ENCODE measurements at regions not wholly inside any gene's neighbourhood (a gene's known extent, or its start where the extent isn't known, plus 50 kb on each side); places are given as distances from the start of the nearest gene placed in this dataset.
"Not testable (repeated sequence)": the region's sequence is repeated elsewhere in the genome, so short reads cannot be mapped to it uniquely, and the experiment has no call there.

DNA sequence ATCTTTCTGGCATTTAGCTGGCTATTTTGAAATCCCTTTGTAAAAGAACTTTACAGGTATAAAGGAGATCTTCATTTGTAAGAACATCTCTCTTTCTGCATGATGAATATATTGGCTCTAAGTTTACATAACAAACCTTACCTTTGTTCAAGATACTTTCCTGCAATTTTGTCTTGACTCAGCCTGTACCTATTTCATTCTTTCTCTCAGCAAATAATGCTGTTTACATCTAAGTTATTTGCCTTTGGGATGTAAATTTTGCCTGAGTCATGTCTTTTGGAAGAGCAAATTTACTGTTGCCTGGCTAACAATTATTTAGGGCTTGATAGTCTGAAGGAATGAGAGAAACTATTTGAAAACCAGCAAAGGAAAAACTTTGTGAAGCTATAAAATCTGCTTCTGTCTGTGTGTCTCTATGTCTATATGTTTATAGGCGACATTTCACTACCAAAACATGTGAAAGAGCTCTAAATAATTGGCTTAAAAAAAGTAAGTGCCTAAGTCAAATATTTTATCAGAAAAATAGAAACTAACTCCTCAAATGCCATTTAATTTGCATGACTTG is 214.3 kb upstream of the TGIF2LX start:
- peak overlapping the region; percentile 97; the same call in 1 of the 2 replicates for H3K27ac ChIP-seq (ENCODE audit: low read depth)
- not testable (repeated sequence) for H3K9me3 Mint-ChIP-seq; H3K4me1 ChIP-seq (ENCODE audit: insufficient read depth); H3F3A ChIP-seq (replicated peaks; ENCODE audit: low read depth); H3K4me1 Mint-ChIP-seq; H3K27ac Mint-ChIP-seq; H3K79me2 ChIP-seq (replicated peaks; ENCODE audit: insufficient read depth); H3K9me2 ChIP-seq (ENCODE audit: insufficient read depth); DNase-seq (ENCODE audit: low spot score); H2AFZ ChIP-seq; H3K27me3 Mint-ChIP-seq (ENCODE audit: insufficient read depth, low read depth, poor library complexity); H3K4me3 Mint-ChIP-seq; H3K36me3 ChIP-seq (ENCODE audit: insufficient read depth); H3K36me3 Mint-ChIP-seq (ENCODE audit: low read depth); H4K20me1 ChIP-seq (replicated peaks; ENCODE audit: insufficient read depth); H3K27me3 ChIP-seq (ENCODE audit: insufficient read depth); H3K4me3 ChIP-seq
- 0 out of 2 replicates have a peak overlapping the region, but pooled peaks have one; percentile 38 for H3K4me2 ChIP-seq
- peak; percentile 61; the same call in 2 of the 3 replicates for ATAC-seq

- not testable (repeated sequence) for DNase-seq (ENCODE audit: low spot score)
Observed at GRCh38 chrX:89734367-89734766, 187.3 kb upstream of the TGIF2LX start.

GRCh38 chrX:89756466-89756865 is 165.2 kb upstream of the TGIF2LX start:
- not testable (repeated sequence) for H3K4me3 Mint-ChIP-seq; H3K4me3 ChIP-seq; H3K27ac ChIP-seq (ENCODE audit: low read depth); DNase-seq (ENCODE audit: low spot score); H3K9me2 ChIP-seq (ENCODE audit: insufficient read depth); H3K79me2 ChIP-seq (replicated peaks; ENCODE audit: insufficient read depth); H3K4me2 ChIP-seq; H3K4me1 ChIP-seq (ENCODE audit: insufficient read depth); H3F3A ChIP-seq (replicated peaks; ENCODE audit: low read depth); H3K36me3 ChIP-seq (ENCODE audit: insufficient read depth); H3K27ac Mint-ChIP-seq; ATAC-seq; H4K20me1 ChIP-seq (replicated peaks; ENCODE audit: insufficient read depth); H2AFZ ChIP-seq; H3K27me3 ChIP-seq (ENCODE audit: insufficient read depth); H3K4me1 Mint-ChIP-seq; H3K27me3 Mint-ChIP-seq (ENCODE audit: insufficient read depth, low read depth, poor library complexity)
- Mint-ChIP-seq H3K9me3 (peaks cover 36% of the 10 kb centered on the region), H3K36me3 (ENCODE audit: low read depth) (peaks cover 35% of the 10 kb centered on the region; the same call in 2 of the 3 replicates)

More at GRCh38 chrX:89734367-89734766, 187.3 kb upstream of the TGIF2LX start:
- H3F3A ChIP-seq (replicated peaks; ENCODE audit: low read depth); ATAC-seq; H3K4me3 ChIP-seq; H3K27me3 ChIP-seq (ENCODE audit: insufficient read depth); H3K9me2 ChIP-seq (ENCODE audit: insufficient read depth); H3K27ac Mint-ChIP-seq; H3K9me3 Mint-ChIP-seq; H3K36me3 ChIP-seq (ENCODE audit: insufficient read depth); H3K4me3 Mint-ChIP-seq; H3K4me1 ChIP-seq (ENCODE audit: insufficient read depth); H3K27ac ChIP-seq (ENCODE audit: low read depth); H3K27me3 Mint-ChIP-seq (ENCODE audit: insufficient read depth, low read depth, poor library complexity); H4K20me1 ChIP-seq (replicated peaks; ENCODE audit: insufficient read depth); H2AFZ ChIP-seq; H3K4me2 ChIP-seq; H3K4me1 Mint-ChIP-seq; H3K36me3 Mint-ChIP-seq (ENCODE audit: low read depth); H3K79me2 ChIP-seq (replicated peaks; ENCODE audit: insufficient read depth): not testable (repeated sequence)

DNA sequence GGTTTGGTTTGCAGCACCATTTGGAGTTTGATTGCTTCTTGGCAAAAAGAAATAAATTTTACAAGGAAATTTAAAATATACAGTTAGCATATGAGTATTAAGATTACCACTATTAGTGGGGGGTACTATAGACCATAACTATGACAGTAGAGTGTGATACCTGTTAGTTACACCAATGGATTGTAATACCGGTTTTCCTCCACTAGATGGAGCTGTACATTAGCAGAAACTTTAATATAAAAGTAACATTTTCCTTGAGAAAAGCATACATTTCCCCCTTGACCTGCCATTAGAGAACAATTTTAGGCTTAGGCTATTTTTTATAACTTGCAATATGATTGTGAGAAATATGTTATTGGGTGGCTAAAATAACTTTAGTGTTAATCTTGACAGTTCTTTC is 163.9 kb upstream of the TGIF2LX start:
- not testable (repeated sequence) for H3F3A ChIP-seq (replicated peaks; ENCODE audit: low read depth); H3K4me3 ChIP-seq; H4K20me1 ChIP-seq (replicated peaks; ENCODE audit: insufficient read depth); H2AFZ ChIP-seq; ATAC-seq; H3K27ac Mint-ChIP-seq; H3K9me2 ChIP-seq (ENCODE audit: insufficient read depth); H3K4me3 Mint-ChIP-seq; H3K4me1 Mint-ChIP-seq; H3K4me2 ChIP-seq; H3K27me3 ChIP-seq (ENCODE audit: insufficient read depth); H3K36me3 ChIP-seq (ENCODE audit: insufficient read depth); H3K27me3 Mint-ChIP-seq (ENCODE audit: insufficient read depth, low read depth, poor library complexity); H3K27ac ChIP-seq (ENCODE audit: low read depth); H3K4me1 ChIP-seq (ENCODE audit: insufficient read depth); H3K79me2 ChIP-seq (replicated peaks; ENCODE audit: insufficient read depth)
- TF ChIP-seq, protein P1, sequence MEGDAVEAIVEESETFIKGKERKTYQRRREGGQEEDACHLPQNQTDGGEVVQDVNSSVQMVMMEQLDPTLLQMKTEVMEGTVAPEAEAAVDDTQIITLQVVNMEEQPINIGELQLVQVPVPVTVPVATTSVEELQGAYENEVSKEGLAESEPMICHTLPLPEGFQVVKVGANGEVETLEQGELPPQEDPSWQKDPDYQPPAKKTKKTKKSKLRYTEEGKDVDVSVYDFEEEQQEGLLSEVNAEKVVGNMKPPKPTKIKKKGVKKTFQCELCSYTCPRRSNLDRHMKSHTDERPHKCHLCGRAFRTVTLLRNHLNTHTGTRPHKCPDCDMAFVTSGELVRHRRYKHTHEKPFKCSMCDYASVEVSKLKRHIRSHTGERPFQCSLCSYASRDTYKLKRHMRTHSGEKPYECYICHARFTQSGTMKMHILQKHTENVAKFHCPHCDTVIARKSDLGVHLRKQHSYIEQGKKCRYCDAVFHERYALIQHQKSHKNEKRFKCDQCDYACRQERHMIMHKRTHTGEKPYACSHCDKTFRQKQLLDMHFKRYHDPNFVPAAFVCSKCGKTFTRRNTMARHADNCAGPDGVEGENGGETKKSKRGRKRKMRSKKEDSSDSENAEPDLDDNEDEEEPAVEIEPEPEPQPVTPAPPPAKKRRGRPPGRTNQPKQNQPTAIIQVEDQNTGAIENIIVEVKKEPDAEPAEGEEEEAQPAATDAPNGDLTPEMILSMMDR (conservative IDR thresholded peaks at IDR 0.05; ENCODE audit: low read depth in 2 of 2), result peak; percentile 40 to 54
- peak; percentile 34 for DNase-seq (ENCODE audit: low spot score)
- H3K9me3 Mint-ChIP-seq, result peaks cover 45% of the 10 kb centered on the region
- peaks cover 45% of the 10 kb centered on the region; the same call in 2 of the 3 replicates for H3K36me3 Mint-ChIP-seq (ENCODE audit: low read depth)
